Tibial nerve (tissue), 4 donors: ENCODE measurements at regions not wholly inside any gene's neighbourhood (a gene's known extent, or its start where the extent isn't known, plus 50 kb on each side); places are given as distances from the start of the nearest gene placed in this dataset.

Experiments
- DNase-seq, 2 donors: peaks; one replicate each; pipeline ENCODE4 v3.0.0-alpha.2; 2019; ENCODE audit warnings: low spot score in 2 of 2
- H3K27ac ChIP-seq, 4 donors: fragments of 200-600 bp; sonication (generic) in 3 of 4; one replicate each; pipeline ENCODE4 v1.5.1; 2017 to 2019; ENCODE audit warnings: mild to moderate bottlenecking in 1 of 4
- H3K27me3 ChIP-seq, 2 donors: fragments of 200-600 bp; sonication (generic) in 1 of 2; one replicate each; pipeline versions ENCODE4 v1.5.1 to v1.6.0; 2017 to 2019
- H3K36me3 ChIP-seq, 3 donors: fragments of 200-600 bp; sonication (generic); one replicate each; pipeline ENCODE4 v1.5.1; 2018 to 2019
- H3K4me1 ChIP-seq, 4 donors: fragments of 200-600 bp; sonication (generic) in 3 of 4; one replicate each; pipeline ENCODE4 v1.5.1; 2017 to 2019
- H3K4me3 ChIP-seq, 4 donors: fragments of 200-600 bp; sonication (generic) in 3 of 4; one replicate each; pipeline ENCODE4 v1.5.1; 2017 to 2019; ENCODE audit warnings: mild to moderate bottlenecking in 1 of 4, moderate library complexity in 1 of 4
- H3K9me3 ChIP-seq, 4 donors: fragments of 200-600 bp; sonication (generic) in 3 of 4; one replicate each; pipeline ENCODE4 v1.5.1; 2017 to 2019
- EP300 ChIP-seq, 2 donors: sonication (generic); formaldehyde crosslinking; IDR thresholded peaks; one replicate each; pipeline ENCODE4 v1.6.1; 2017; ENCODE audit warnings: antibody characterized with exemption in 2 of 2, mild to moderate bottlenecking in 1 of 2
- POLR2A ChIP-seq, 2 donors: fragments of 450-650 bp; IDR thresholded peaks; one replicate each; pipeline ENCODE4 v1.6.1; 2017; ENCODE audit warnings: antibody characterized with exemption in 2 of 2, mild to moderate bottlenecking in 2 of 2, moderate library complexity in 2 of 2
- WGBS, 2 donors: methylation state at CpG; one replicate each; pipeline ENCODE4 v1.1.5; 2018; 5-methylcytosine and 5-hydroxymethylcytosine counted together
- TF ChIP-seq, protein P1 (sequence below), 5 experiments: fragments of 200-600 bp in 3 of 5; fragments of 450-650 bp in 2 of 5; sonication (generic) in 3 of 5; IDR thresholded peaks; one replicate each; pipeline ENCODE4 v1.5.1; 2016 to 2019; ENCODE audit warnings: antibody characterized with exemption in 5 of 5, mild to moderate bottlenecking in 3 of 5, moderate library complexity in 2 of 5

DNA sequence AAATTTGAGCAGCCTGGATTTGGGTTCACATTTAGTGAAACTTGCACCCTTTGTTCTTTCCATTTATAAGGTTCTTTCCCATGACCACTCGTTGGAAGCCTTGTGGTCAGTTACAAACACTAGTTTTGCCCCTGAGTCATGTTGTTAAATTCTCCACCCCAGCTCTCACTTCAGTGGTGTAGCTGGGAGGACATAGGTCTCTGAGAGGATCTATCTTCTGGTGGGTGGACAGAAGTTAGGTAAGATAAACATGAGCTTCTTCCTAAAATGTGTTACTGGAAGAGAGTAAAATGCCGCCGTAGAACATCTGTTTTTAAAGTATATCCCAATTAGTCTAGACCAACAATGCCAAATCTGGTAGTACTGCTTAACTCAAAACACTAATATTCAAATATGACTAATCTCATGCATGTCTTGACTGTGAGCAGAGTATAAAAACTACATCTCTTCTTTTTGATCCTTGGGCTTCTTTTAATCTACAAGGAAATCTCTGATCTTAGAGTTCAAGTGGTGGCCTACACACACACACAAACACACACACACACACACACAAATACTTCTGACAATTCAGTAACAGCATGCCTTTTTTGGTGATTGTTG, 162.6 kb upstream of the FN1 start:
- no peaks in the 10 kb centered on the region for H3K9me3 ChIP-seq
- TF ChIP-seq EP300 (IDR thresholded peaks at IDR 0.05) (no peak), POLR2A (IDR thresholded peaks at IDR 0.05) (no peak)
- TF ChIP-seq, protein P1, sequence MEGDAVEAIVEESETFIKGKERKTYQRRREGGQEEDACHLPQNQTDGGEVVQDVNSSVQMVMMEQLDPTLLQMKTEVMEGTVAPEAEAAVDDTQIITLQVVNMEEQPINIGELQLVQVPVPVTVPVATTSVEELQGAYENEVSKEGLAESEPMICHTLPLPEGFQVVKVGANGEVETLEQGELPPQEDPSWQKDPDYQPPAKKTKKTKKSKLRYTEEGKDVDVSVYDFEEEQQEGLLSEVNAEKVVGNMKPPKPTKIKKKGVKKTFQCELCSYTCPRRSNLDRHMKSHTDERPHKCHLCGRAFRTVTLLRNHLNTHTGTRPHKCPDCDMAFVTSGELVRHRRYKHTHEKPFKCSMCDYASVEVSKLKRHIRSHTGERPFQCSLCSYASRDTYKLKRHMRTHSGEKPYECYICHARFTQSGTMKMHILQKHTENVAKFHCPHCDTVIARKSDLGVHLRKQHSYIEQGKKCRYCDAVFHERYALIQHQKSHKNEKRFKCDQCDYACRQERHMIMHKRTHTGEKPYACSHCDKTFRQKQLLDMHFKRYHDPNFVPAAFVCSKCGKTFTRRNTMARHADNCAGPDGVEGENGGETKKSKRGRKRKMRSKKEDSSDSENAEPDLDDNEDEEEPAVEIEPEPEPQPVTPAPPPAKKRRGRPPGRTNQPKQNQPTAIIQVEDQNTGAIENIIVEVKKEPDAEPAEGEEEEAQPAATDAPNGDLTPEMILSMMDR (IDR thresholded peaks at IDR 0.05) = no peak
- no peaks in the 10 kb centered on the region for H3K36me3 ChIP-seq
- no peak for DNase-seq
- H3K4me1 ChIP-seq = peaks cover 0 to 7% (median 0%) of the 10 kb centered on the region in 4 donors
- 64 to 71% methylated on average over 3 of the region's 3 CpGs for WGBS, 2 donors
- H3K27ac ChIP-seq = no peak overlapping the region
- H3K27me3 ChIP-seq = no peaks in the 10 kb centered on the region
- H3K4me3 ChIP-seq = no peak overlapping the region

DNA sequence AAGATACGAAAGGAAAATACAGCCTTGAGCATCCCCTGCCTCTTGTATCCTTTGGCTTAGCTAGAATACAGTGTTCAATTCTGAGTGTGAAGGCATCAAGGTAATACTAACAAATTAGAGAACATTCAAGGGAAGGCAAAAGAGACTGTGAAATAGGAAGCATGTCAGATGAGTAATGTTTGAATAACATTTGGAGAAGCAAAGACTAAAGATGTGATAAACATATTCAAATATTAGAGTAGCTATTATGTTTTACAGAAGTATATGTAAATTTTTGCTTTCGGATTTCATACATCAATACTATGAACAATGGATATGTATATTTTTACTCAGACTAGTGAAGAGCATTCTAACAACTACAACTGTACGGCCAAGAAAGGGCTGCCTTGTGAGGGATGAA, 161.7 kb upstream of the FN1 start:
- WGBS, 2 donors = 94% methylated on average over 3 of the region's 3 CpGs
- no peaks in the 10 kb centered on the region for H3K9me3 ChIP-seq
- TF ChIP-seq POLR2A (IDR thresholded peaks at IDR 0.05) (no peak), EP300 (IDR thresholded peaks at IDR 0.05) (no peak)
- TF ChIP-seq, protein P1 (IDR thresholded peaks at IDR 0.05) = no peak
- no peak overlapping the region for H3K4me3 ChIP-seq
- H3K27ac ChIP-seq = no peak overlapping the region
- no peaks in the 10 kb centered on the region for H3K27me3 ChIP-seq
- no peak for DNase-seq
- H3K36me3 ChIP-seq = no peaks in the 10 kb centered on the region
- peaks cover 0 to 7% (median 0%) of the 10 kb centered on the region in 4 donors for H3K4me1 ChIP-seq

DNA sequence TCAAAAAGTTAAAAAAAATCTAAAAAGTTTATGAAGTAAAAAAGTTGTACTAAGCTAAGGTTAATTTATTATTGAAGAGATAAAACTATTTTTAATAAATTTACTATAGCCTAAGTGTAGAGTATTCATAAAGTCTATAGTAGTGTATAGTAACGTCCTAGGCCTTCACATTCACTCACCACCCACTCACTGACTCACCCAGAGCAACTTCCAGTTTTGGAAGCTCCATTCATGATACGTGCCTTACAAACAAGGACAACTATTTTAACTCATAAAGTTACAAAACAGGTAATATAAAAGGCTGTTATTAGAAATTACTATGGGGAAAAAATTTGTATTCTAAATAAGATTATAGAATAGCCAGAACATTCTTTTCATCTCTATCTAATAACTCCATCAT, 158.9 kb upstream of the FN1 start:
- WGBS, 2 donors = 20 to 28% methylated on average over 2 of the region's 2 CpGs
- Histone ChIP-seq H3K4me3 (no peak overlapping the region), H3K27me3 (no peaks in the 10 kb centered on the region), H3K27ac (no peak overlapping the region), H3K4me1 (no peaks in the 10 kb centered on the region), H3K9me3 (no peaks in the 10 kb centered on the region), H3K36me3 (no peaks in the 10 kb centered on the region)
- TF ChIP-seq EP300 (IDR thresholded peaks at IDR 0.05) (no peak), POLR2A (IDR thresholded peaks at IDR 0.05) (no peak)
- TF ChIP-seq, protein P1 (IDR thresholded peaks at IDR 0.05) = no peak
- no peak for DNase-seq

DNA sequence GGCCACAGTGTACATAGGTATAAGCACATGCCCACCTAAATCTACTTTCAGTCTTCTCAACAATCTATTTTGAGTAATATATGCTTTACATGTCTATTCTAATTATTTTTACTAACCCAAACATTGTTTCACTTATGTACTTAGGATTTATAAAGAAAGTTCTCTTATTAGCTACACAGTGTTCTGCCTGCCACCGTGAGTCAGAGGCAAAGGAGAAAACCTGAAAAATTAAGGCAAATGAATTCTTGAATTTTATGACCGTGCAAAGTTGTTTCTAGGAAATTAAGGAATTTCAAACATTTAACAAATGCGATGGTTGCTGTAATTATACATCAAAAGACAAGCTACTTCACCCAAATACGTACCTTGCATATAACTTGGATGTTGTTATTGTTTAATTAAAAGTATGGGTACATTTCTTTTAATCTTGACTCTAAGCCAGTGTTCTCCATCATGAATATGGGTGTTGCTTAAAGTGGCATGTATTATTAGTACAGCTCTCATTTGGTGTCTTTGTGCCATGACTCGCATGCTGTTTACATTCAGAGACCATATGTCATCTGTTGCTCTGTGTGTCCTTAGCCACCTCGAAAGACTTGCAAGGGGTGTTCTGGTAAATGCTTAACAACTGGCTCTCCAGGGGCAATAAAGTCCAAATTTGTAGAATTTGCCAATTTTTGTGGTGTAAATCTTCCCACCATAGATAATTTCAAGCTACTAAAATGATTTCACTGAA, 154.3 kb upstream of the FN1 start:
- Histone ChIP-seq H3K4me1 (no peaks in the 10 kb centered on the region), H3K36me3 (no peaks in the 10 kb centered on the region), H3K27ac (no peak overlapping the region), H3K27me3 (no peaks in the 10 kb centered on the region), H3K4me3 (no peak overlapping the region), H3K9me3 (no peaks in the 10 kb centered on the region)
- TF ChIP-seq POLR2A (IDR thresholded peaks at IDR 0.05) = no peak
- TF ChIP-seq, protein P1 (IDR thresholded peaks at IDR 0.05) = no peak
- TF ChIP-seq EP300 (IDR thresholded peaks at IDR 0.05) = no peak
- no peak for DNase-seq
- WGBS, 2 donors = 89 to 90% methylated on average over 6 of the region's 6 CpGs

DNA sequence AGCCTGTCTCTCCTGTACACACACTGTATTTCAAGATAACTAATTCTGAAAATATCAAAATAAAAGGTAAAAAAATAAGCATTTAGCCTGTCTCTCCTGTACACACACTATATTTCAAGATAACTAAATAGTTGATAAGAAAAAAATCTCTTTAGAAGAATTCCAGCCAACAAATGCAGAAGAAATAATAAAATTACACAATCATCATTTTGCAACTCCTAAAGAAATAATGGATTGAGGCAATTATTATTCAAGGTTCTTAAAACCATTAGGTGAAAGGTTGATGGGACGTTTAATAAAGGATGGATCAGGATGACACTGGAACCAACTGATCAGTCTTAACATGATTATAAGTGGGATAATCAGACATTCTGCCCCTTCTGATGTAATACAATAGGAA, 148.0 kb upstream of the FN1 start:
- WGBS, 2 donors = 84 to 86% methylated on average over 1 of the region's 1 CpG
- no peak for DNase-seq
- Histone ChIP-seq H3K36me3 (no peaks in the 10 kb centered on the region), H3K27ac (no peak overlapping the region), H3K9me3 (no peaks in the 10 kb centered on the region), H3K27me3 (no peaks in the 10 kb centered on the region), H3K4me1 (peaks cover 0 to 13% (median 0%) of the 10 kb centered on the region in 4 donors), H3K4me3 (no peak overlapping the region)
- TF ChIP-seq, protein P1 (IDR thresholded peaks at IDR 0.05) = no peak
- no peak for TF ChIP-seq EP300 (IDR thresholded peaks at IDR 0.05)
- TF ChIP-seq POLR2A (IDR thresholded peaks at IDR 0.05) = no peak
